GM19351 (cell line): ENCODE measurements at regions not wholly inside any gene's neighbourhood (a gene's known extent, or its start where the extent isn't known, plus 50 kb on each side); places are given as distances from the start of the nearest gene placed in this dataset.
"Not testable (repeated sequence)": the region's sequence is repeated elsewhere in the genome, so short reads cannot be mapped to it uniquely, and the experiment has no call there.

Experiments used
- ATAC-seq: cut with Tn5 transposase; IDR thresholded peaks from one replicate; pipeline ENCODE4 v1.9.1; 2021; ENCODE audit warnings: mild to moderate bottlenecking, moderate library complexity; ENCODE audit not compliant: unreplicated experiment

DNA sequence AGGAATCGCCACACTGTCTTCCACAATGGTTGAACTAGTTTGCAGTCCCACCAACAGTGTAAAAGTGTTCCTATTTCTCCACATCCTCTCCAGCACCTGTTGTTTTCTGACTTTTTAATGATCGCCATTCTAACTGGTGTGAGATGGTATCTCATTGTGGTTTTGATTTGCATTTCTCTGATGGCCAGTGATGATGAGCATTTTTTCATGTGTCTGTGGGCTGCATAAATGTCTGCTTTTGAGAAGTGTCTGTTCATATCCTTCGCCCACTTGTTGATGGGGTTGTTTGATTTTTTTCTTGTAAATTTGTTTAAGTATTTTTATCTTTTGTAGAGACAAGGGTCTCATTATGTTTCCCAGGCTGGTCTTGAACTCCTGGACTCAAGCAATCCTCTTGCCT is 128.5 kb downstream of the EMP1 start:
- ATAC-seq = not testable (repeated sequence)

DNA sequence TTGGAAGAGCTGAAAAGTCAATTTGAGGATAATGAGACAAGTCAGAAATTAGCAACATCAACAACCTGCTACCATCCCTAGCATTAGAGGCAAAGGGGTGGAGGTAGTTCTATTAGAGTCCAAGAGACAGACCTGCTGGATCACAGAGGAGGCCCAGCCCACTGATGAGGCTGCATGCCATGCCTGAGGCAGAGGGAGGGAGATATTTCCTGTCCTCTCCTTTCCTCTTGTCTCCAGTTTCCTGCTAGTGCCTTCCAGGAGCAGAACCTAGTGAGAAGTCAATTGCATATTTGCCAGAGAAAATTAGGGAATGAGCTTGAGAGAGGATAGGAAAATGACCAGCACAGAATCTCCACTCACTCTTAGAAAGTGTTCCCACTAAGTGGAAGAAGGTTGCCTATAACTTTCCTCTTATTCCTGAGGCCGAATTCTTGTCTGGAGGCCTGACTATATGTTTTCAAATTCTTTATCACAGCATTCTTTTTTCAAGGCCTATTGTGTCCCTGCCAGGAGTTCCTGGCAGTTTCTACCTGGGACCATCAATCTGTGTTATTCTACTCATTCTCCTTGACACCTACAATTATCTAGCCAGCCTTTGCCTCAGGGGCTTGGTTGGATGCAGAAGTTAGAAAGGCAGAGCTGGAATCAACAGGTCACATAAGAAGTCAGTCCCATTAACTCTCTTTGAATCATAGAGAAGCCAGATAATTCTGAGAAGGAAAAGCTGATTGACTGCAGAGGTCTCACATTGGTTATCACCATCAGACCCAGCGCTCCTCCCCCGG is 121.9 kb downstream of the EMP1 start:
- no peak for ATAC-seq

DNA sequence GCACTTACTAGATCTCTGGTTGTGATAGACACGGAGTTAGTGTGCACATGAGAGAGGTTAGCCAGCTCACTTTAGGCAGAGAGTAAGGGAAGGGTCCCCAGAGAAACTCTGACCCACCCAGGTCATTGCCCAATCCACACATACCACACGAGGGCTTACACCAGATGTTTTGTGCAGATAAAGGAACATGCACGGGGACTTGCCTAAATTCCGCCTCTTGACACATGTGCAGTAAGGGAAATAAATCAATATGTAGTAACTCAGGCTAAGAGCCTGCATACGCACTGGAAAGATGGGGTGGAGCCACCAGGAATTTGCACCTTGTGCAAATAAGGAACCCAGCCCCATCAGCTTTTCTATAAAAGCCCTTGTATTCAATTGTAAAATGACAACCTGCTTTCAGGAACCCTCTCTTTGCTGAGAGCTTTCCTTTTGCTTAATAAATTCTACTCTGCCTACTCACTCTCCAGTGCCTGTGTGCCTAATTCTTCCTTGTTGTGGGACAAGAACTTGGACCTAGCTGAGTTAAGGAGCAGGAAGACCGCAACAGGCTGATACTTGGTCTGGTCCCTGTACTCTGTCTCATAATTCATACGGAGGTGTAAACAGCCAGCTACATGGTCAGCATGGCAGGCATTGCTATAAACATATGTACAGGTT is 120.2 kb downstream of the EMP1 start:
- ATAC-seq = no peak

DNA sequence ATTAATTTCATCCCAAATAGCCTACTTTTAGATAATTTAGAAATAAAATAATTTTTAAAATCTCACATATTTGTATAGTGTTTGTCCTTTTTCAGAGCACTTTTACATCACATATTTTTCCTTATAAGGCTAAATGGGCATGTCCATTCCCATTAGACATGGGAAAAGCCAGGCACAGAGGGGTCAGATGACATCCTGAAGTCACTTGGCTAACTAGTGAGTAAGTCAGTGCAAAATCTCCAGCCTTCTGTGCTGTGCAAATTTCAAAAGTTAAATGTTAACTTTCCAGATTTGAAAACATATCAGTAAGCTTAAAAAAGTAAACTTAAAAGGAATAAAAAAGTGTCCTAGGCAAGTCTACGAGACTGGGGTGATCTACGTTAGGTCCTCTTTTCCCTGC is 117.4 kb downstream of the EMP1 start:
- ATAC-seq = no peak

DNA sequence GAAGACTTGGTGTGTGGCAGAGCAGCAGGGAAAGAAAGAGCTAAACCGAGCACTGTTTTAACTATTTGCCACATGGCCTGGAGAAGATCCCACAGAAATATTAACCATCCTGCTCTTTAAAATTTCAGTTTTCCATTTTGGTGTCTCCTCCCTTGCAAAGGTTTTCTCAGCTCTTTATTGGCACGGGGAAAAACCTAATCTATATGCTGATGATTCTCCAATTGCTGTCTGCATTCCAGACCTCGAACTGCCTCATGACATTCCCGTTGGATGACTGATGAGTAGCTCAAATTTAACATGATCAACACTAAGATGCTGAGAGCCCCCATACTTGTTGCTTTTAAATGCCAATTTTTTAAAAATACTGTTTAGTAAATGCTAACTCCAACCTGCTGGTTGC is 115.0 kb downstream of the EMP1 start:
- no peak for ATAC-seq

DNA sequence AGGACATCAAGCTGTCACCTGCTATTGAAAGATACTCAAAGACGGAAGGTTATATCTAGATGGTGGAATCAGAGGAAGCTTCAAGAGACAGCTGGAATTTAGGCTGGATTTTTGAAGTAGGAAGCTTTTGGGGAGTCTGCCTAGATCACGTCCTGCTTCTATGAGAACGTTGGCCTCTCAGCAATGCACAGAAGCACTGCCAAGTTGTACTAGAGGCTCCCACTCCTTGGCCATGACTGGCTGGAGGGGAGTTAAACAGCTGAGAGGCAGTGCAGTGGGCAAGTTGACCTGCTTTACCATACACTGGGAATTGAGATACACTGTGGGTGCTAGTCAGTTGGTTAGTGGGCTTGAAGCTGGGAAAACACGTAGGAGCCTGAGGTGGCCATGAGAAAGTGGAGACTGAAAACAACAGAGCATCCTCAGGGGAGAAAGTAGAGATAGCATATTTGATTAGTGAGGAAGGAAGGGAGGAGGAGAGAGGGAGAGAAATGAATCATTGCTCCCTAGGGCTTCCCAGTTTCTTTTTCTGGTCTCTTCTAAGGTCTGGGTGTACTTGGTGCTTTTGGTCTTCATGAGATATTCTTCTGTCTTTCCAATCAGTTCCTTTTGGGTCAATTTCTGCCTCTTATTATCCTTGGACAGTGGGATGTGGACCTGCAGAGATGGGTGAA is 110.8 kb downstream of the EMP1 start:
- ATAC-seq = no peak

DNA sequence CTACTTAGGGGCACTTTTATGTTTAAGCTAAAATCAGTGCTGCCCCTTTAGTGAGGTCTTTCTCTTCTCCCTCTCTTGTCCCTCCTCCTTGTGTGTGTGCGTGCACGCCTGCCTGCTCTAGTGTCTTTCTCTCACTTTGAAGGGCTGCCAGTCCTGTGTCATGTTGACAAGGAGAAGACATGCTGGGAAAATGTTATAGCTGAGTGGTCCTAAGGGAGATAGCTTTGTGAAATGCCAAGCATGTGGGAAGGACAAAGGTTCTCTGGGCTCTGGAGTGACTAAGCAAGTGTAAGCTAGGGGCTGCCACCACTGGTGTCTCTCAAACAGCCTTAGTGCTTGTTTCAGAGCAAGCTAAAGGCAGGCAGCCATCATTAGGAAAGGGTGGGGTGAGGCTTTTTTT is 108.4 kb downstream of the EMP1 start:
- no peak for ATAC-seq

DNA sequence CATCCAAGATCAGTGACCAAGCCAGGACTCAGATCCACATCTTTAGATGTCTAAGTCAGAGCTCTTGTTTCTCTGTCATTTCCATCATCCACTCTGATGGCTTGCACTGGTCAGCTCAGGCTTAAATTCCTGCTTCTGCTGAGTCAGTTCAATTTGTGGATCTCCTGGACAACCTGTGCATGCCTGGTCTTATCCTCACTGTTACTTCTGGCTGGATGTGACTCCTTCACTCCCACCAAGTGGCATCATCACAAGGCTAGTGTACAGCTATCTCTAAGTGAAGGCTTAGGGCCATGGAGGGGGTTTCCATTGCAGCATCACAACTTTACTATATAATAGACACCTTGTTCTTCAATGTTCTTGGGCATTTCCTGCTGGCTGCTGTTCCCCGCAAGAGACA is 102.9 kb downstream of the EMP1 start:
- no peak for ATAC-seq

DNA sequence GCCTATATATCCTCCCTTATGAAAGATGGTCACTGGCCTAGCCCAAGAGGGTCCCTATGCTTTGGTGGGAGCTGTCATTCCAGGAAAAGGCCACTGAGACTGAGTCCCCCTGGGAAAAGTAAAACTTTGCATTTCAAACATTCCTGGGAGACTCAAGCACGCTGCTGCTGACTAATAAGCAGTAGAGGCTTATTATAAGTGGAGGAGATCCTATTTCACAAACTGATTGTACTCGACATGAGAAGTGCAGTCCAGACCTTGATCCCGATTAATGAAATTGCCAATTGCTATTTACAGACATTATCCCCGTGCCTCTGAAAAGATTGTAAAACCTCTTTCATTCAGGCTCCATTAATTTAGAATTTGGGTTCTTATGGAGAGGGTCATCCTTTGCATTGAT is 96.6 kb downstream of the EMP1 start:
- no peak for ATAC-seq

DNA sequence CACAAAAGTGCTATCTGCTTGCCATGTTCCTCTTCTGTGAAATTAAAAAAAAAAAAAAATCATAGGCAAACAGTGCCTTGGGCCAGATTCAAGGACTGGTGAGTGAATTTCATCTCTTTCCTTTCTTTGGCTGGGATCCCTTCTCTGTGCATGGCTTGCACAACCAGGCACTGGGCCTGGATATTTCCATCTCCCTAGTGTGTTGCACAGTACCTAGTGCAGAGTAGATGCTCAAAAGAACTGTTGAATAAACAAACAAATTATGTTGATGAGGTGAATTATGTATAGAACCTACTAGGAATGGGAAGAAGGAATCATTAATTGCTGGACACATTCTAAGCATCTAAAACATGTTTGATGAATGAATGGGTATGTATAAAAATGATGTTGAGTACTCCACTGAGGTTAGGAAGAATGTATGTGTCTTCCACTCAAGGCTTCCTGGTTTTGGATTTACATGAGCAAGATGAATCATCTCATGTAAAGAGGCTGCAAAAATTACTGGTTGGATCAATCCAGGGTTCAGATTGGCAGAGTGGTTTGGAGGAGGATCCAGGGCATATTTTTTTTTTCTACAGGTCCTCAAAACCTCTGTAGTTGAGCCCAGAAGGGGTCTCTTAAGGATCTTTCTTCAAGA is 93.2 kb downstream of the EMP1 start:
- no peak for ATAC-seq

DNA sequence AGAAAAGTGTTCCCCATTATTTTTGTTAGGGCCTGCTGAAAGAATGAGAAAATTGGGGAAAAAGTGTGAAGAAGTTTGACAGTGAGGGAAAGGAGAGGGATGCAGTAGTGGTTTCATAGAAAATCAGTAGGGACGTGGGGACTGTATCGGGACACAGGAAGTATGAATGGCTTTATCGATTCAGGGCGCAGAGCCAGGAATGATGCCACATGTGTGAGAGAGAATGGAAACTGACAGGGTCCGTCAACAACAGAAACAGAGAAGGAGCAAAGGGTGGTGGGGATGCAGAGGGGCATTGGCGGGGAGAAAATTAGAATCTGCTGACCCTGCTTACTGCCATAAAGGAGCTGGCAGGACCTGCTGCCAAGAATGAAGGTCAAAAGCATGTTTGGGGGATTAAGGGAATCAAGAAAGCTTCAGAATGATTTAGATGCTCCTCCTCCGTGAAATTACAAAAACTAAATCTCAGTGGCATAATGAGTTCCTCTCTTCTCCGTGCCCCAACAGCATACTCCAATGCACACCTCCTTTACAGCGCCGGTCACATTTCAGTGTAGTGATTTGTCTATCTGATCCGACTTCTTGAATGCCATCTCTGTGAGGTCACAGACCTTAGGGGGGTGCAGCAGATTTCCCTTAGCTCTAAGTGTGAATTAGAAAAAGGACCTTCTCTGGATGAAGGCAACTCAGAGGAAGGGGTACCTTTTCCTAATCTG is 92.6 kb downstream of the EMP1 start:
- no peak for ATAC-seq

DNA sequence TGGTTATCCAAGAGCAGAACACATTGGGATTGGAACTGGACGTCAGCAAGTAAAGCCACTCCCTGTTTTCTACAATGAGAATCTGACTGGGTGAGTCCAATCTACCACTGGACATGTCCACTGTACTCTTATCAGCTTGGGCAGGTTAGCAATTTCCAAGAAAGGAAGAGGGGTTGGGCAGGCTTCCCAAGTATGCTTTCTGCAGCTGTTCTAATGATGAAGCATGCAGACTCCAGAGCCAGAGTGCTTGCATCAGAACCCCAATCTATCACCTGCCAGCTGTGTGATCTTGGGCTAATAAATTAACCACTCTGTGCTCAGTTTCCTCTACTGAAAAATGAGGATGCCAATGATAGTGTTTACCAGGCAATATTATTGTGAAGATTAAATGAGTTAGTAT is 92.0 kb downstream of the EMP1 start:
- ATAC-seq = no peak

DNA sequence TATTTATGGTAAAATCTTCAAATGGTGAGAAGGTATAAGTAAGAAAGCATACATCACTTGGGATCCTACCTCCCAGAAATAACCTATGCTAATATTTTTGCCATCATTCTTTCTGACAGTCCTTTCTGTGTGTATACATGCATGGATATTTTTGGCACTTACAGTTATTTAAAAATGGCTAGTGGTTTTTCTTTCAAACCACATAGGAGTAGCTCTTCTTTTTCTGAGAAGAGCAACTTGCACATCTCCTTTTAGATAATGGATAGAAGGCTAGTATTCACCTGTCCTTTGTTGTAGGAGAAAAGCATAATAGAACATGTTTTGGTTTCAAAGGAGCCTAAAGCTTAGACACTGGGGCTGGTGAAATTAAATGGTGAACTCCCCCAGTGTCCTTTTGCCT is 87.3 kb downstream of the EMP1 start:
- ATAC-seq = no peak

DNA sequence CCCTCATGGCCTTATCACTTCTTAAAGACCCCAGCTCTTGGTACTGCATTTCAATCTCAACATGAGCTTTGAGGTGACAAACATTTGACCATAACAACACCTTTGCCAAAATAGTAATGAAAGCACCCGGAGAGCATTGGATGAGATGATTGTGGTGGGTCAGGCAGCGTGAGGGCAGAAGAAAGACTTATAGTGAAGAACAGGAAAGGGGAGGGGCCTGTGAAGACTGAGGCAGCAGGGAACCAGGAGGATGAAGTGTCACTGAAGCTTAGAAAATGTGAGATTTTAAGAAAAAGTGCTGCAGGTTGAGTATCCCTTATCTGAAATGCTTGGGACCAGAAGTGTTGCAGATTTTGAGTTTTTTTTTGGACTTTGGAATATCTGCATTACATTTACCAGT is 86.3 kb downstream of the EMP1 start:
- ATAC-seq = no peak

DNA sequence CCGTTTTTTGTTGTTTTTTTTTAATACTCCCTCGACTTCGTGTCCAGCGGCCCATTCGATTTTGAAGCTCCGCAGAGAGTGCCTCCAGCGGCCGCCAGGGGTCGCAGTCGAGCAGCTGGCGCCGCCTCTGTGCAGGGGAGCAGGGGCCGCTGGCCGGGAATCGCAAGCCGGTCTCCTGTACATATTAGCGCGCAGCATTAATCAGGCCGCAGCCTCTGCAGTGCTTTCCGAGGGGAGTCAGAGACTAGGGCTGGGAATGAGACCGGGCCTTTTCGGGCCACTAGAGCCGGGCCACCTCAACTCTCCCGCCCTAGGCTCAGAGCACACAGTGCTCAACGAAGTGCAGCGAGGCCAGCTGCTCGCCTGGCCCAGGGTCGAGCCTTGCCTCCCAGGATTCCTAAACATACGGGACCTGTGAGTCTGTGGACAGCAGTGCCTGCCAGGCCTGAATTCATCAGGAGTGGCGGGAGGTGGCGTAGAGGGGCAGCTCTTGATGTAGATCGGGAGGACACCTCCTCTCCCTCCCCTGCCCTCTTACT is 81.8 kb downstream of the EMP1 start:
- peak; percentile 77 for ATAC-seq

DNA sequence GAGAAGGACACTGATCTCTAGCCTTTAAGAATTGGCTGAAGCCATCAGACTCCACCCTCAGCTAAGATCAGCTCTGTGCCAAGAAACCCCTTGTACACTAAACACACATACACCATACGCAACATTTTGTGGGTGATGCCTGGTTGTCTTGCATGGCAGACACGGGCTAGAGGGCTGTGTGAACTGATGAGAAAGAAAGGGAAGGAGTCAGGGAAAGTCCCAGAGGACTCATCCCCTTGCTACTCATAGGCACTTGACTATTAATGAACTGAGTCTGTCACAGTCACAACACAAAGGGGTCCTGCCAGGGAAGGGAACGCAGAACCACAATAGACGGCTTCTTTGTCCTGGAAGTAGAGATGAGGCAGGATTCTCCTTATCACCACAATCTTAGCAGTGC is 80.8 kb downstream of the EMP1 start:
- no peak for ATAC-seq

DNA sequence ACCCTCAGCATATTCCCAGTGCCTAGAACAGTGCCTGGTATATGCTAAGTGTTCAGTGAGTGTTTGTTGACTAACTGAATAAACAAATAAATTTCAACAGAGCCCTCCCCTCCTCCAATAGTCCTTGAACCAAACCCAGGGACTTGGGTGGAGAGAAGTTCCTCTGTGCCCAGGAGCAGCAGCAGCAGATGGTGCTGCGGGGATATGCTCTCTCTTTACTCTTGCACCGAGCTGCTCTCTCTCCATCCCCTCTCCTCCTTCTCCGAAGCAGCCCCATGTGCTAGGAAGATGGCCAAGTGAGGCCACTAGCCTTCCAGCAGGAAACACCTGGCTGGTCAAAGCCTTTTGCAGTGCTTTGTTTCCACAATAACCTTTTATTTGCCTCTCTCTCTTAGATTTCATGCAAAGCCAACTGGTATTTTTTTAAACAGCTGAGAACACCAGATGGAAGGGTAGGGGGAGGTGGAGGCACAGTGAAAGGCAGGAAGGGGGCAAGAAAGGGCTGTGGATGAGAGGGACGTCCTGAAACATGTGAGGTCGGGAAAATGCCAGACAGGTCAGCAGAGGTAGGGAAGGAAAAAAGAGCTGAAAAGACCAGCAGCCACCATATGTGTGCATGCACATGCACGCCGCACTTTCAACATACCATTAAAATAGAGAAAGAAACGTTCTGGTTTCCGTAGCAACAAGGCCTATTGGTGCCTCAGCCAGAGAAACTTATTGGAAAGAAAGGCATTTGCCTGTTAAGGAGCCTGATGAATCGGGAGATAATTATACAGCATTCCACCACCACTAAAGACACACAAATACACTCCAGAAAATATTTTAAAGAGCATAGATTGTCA is 78.9 kb downstream of the EMP1 start:
- ATAC-seq = no peak

DNA sequence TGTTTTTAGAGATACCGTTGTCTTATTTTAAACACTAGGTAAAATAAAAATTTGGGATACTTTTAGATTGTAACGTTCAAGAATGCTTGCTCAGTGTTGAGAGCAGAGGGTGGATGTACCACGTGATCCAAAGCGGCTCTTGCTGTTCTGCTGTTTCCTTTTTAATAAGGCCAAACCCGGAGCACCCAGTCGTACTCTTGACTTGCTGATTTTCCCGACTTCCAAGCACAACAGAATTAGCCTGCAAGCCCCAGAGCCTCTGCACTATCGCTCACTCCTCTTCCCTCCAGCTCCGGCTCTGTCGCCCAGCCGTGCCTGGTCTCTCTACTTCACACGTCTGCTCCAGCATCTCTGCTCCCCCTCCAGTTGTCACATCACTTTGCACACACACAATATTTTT is 77.3 kb downstream of the EMP1 start:
- ATAC-seq = no peak

DNA sequence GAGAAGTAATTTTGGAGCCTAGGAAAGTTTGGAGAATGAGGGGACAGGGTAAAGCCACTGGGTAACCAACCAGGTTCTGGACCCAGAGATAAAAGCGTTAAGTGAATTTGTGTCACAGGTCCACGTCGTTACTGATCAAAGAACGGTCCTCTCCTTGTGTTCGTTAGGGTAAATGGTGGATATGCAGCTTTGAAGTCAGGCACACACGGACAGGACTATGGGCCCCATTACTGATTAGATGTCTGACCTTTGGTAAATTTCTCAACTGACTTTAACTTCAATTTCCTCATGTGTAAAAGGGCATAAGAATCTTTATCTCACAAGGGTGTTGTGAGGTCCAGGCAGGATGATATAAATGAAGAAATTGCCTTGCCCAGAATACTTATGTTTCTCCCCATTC is 76.6 kb downstream of the EMP1 start:
- no peak for ATAC-seq

DNA sequence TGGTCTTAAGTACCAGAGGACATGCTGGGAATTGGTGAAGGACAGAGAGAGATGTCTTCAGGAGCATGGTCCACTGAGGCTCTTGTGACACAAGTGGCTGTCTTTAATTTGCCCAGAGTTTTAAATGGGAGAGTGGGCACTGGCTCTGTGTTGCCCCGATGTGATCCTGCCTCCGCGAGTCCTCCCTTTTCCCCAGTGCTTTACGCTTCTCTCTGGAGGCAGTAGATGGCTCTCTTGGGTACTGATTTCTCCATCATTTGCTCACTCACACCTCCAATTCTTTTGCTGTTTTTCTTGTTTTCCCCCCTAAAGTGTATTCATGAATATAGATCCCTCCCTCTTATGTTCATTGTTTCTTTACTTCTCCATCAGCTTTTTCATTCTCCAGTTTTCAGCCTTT is 74.3 kb downstream of the EMP1 start:
- ATAC-seq = no peak
